Upper lobe of left lung (tissue), 4 donors: ENCODE measurements at regions not wholly inside any gene's neighbourhood (a gene's known extent, or its start where the extent isn't known, plus 50 kb on each side); places are given as distances from the start of the nearest gene placed in this dataset.

Experiments used
- CTCF ChIP-seq, 6 experiments: fragments of 450-650 bp in 4 of 6; fragments of 200-600 bp in 2 of 6; sonication (generic) in 2 of 6; IDR thresholded peaks; one replicate each; pipeline ENCODE4 v1.5.1; 2016 to 2019; ENCODE audit warnings: antibody characterized with exemption in 6 of 6
- POLR2A ChIP-seq, 4 donors: fragments of 450-650 bp; IDR thresholded peaks; one replicate each; pipeline ENCODE4 v1.5.1; 2016 to 2017; ENCODE audit warnings: antibody characterized with exemption in 4 of 4, mild to moderate bottlenecking in 2 of 4

- TF ChIP-seq CTCF (IDR thresholded peaks at IDR 0.05) (no peak), POLR2A (IDR thresholded peaks at IDR 0.05) (no peak)
Observed at GRCh38 chr3:13205567-13206143, 132.4 kb upstream of the IQSEC1 start.
